Mammary epithelial cell (primary cell): ENCODE measurements at regions not wholly inside any gene's neighbourhood (a gene's known extent, or its start where the extent isn't known, plus 50 kb on each side); places are given as distances from the start of the nearest gene placed in this dataset.

Source experiments
- CTCF ChIP-seq, 2 donors: IDR thresholded peaks in 1 of 2; conservative IDR thresholded peaks in 1 of 2; 2 replicates each; pipeline ENCODE4 v1.5.1; 2011 to 2012; ENCODE audit warnings: inconsistent platforms in 2 of 2, low read length in 2 of 2, mild to moderate bottlenecking in 2 of 2, control low read depth in 1 of 2, low read depth in 1 of 2; ENCODE audit not compliant: insufficient read depth in 1 of 2; ENCODE audit errors: extremely low read depth in 1 of 2
- EZH2 ChIP-seq: IDR thresholded peaks from 2 replicates; pipeline ENCODE4 v1.6.1; 2012; ENCODE audit warnings: low read length, inconsistent platforms, borderline replicate concordance

- TF ChIP-seq CTCF (conservative IDR thresholded peaks at IDR 0.05 in 1 of 2, IDR thresholded peaks at IDR 0.05 in 1 of 2; ENCODE audit: extremely low read depth in 1 of 2, insufficient read depth in 1 of 2, low read depth in 1 of 2, low read length in 2 of 2) (no peak), EZH2 (no peak)
These were observed 1212.5 kb downstream of the GALC start for GRCh38 chr14:86780461-86780860.
